Osteoblast (primary cell): ENCODE measurements at regions not wholly inside any gene's neighbourhood (a gene's known extent, or its start where the extent isn't known, plus 50 kb on each side); places are given as distances from the start of the nearest gene placed in this dataset.
"Not testable (repeated sequence)": the region's sequence is repeated elsewhere in the genome, so short reads cannot be mapped to it uniquely, and the experiment has no call there.

Experiments used
- DNase-seq: peaks from one replicate; pipeline ENCODE4 v3.0.0; 2011; ENCODE audit warnings: low spot score, mixed read lengths; ENCODE audit not compliant: insufficient read length; ENCODE audit errors: missing footprints
- H2AFZ ChIP-seq: 2 replicates; pipeline ENCODE4 v1.6.0; 2011; ENCODE audit warnings: mild to moderate bottlenecking, low read length
- H3K27ac ChIP-seq: 2 replicates; pipeline ENCODE4 v1.5.1; 2011; ENCODE audit warnings: mild to moderate bottlenecking, low read depth, low read length, moderate library complexity
- H3K27me3 ChIP-seq: 2 replicates; pipeline ENCODE4 v1.6.0; 2012; ENCODE audit warnings: mild to moderate bottlenecking, control low read depth, inconsistent platforms, low read length, moderate library complexity; ENCODE audit not compliant: insufficient read depth
- H3K36me3 ChIP-seq: 2 replicates; pipeline ENCODE4 v1.5.1; 2011; ENCODE audit warnings: mild to moderate bottlenecking, low read length, control low read depth, moderate library complexity; ENCODE audit not compliant: insufficient read depth
- H3K4me1 ChIP-seq: 2 replicates; pipeline ENCODE4 v1.5.1; 2011; ENCODE audit warnings: mild to moderate bottlenecking, low read length, control low read depth, moderate library complexity; ENCODE audit not compliant: insufficient read depth
- H3K4me2 ChIP-seq: 2 replicates; pipeline ENCODE4 v1.6.0; 2011; ENCODE audit warnings: mild to moderate bottlenecking, low read length; ENCODE audit not compliant: insufficient read depth
- H3K4me3 ChIP-seq: fragments of 200-600 bp; sonication (generic); 3 replicates; pipeline ENCODE4 v1.5.1; 2012; ENCODE audit warnings: mild to moderate bottlenecking, low read length, inconsistent platforms; ENCODE audit not compliant: insufficient read depth
- H3K79me2 ChIP-seq: 2 replicates; pipeline ENCODE4 v1.6.0; 2012; ENCODE audit warnings: mild to moderate bottlenecking, low read length, control low read depth, inconsistent platforms; ENCODE audit not compliant: insufficient read depth
- H3K9me3 ChIP-seq: 2 replicates; pipeline ENCODE4 v1.5.1; 2011; ENCODE audit warnings: low read depth, low read length, control low read depth
- H4K20me1 ChIP-seq: 2 replicates; pipeline ENCODE4 v1.6.0; 2012; ENCODE audit warnings: mild to moderate bottlenecking, low read length, control low read depth; ENCODE audit not compliant: insufficient read depth
- TF ChIP-seq, protein P1 (sequence below): IDR thresholded peaks from 2 replicates; pipeline ENCODE4 v1.5.1; 2011; ENCODE audit warnings: mild to moderate bottlenecking, low read depth, low read length, moderate library complexity; ENCODE audit errors: extremely low read depth

DNA sequence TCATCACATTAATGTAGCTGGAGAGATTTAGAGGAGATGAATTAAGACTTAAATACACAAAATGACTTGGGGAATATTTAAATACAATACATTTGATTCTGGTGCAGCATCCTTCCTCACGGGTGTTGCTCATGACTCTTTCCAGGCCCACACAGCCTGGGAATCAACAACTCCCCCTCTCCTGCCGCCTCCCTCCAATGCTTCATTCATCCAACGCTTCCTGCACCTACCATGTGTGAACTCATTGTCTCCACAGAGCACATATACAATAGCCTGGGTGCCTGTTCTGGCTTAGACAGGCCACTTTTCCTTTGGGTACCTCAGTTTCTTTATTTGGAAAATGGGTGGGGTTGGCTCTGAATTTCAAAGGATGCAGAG lies 476.9 kb upstream of the CADM1 start:
- no peaks in the 10 kb centered on the region for H3K79me2 ChIP-seq

DNA sequence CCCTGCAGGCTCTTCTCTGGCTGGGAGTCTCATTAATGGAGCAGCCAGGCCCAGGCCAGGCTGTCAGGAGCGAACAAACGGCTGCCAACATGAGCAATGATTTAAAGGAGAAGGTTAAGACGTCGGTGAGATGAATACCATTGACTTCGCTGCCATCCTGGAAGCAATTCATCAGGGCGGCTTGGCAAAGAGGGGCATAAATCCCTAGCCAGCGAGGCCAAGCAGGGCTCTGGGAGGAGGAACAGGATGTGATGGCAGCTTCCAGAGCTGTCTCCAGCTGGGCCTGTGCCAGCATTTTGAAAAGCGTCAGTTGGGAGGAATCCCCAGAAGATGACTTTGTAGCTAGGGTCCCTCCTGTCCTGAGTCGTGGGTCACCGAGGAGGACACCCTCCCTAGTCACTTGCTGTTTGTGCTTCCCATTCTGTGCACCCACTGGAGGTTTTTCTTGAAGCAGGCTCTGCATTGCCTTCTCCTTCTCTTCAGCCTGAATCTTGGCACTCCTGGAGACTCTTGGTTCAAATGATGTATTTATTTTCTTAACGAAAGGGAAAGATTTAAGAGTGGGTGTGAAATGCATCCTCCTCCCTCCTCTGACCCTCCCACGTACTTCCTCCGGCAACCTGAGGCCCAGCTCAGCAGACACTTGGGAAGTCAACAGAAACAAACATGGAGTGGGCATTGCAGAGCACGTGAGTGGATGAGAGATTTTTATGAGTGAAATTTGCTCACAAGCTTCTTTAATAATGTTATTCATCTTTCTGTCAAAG lies 476.3 kb upstream of the CADM1 start:
- no peaks in the 10 kb centered on the region for H3K4me1 ChIP-seq
- no peak overlapping the region for H3K4me2 ChIP-seq
- no peaks in the 10 kb centered on the region for H3K36me3 ChIP-seq
- H3K9me3 ChIP-seq, result no peaks in the 10 kb centered on the region
- H4K20me1 ChIP-seq, result no peaks in the 10 kb centered on the region
- no peaks in the 10 kb centered on the region for H3K27me3 ChIP-seq
- no peak overlapping the region for H3K4me3 ChIP-seq
- TF ChIP-seq, protein P1, sequence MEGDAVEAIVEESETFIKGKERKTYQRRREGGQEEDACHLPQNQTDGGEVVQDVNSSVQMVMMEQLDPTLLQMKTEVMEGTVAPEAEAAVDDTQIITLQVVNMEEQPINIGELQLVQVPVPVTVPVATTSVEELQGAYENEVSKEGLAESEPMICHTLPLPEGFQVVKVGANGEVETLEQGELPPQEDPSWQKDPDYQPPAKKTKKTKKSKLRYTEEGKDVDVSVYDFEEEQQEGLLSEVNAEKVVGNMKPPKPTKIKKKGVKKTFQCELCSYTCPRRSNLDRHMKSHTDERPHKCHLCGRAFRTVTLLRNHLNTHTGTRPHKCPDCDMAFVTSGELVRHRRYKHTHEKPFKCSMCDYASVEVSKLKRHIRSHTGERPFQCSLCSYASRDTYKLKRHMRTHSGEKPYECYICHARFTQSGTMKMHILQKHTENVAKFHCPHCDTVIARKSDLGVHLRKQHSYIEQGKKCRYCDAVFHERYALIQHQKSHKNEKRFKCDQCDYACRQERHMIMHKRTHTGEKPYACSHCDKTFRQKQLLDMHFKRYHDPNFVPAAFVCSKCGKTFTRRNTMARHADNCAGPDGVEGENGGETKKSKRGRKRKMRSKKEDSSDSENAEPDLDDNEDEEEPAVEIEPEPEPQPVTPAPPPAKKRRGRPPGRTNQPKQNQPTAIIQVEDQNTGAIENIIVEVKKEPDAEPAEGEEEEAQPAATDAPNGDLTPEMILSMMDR, result no peak
- no peak overlapping the region for H3K27ac ChIP-seq
- H2AFZ ChIP-seq, result no peak overlapping the region
- no peaks in the 10 kb centered on the region for H3K79me2 ChIP-seq
- DNase-seq, result no peak

More for the DNA sequence above, 476.9 kb upstream of the CADM1 start:
- TF ChIP-seq, protein P1, result no peak
- H3K9me3 ChIP-seq, result no peaks in the 10 kb centered on the region
- DNase-seq, result no peak
- H3K4me3 ChIP-seq, result no peak overlapping the region
- H3K36me3 ChIP-seq, result no peaks in the 10 kb centered on the region
- H2AFZ ChIP-seq, result no peak overlapping the region
- H3K4me1 ChIP-seq, result no peaks in the 10 kb centered on the region
- no peaks in the 10 kb centered on the region for H3K27me3 ChIP-seq
- H4K20me1 ChIP-seq, result no peaks in the 10 kb centered on the region
- H3K27ac ChIP-seq, result no peak overlapping the region
- H3K4me2 ChIP-seq, result no peak overlapping the region

DNA sequence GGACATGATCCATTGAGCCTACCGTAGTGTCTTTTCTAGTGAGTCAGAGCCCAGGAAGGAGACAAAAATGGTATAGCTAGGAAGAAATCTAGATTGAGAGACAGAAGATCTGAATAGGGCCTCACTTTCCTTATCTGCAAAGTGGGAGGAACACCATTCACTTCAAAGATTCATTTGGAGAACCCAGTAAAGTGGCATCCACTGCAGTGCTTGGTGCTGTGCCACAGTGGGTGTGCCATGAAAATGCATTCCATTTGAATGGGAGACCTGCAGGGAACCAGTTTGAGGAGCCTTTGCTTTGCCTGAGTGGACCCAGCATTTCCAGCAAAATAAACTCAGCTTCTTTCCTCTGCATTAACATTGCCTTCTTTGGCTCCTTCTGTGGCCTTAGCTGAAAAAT lies 470.5 kb upstream of the CADM1 start:
- no peaks in the 10 kb centered on the region for H3K79me2 ChIP-seq
- H3K4me3 ChIP-seq, result no peak overlapping the region
- TF ChIP-seq, protein P1, result no peak
- no peak overlapping the region for H2AFZ ChIP-seq
- H3K36me3 ChIP-seq, result no peaks in the 10 kb centered on the region
- no peak overlapping the region for H3K4me2 ChIP-seq
- no peak for DNase-seq
- no peak overlapping the region for H3K27ac ChIP-seq
- H3K27me3 ChIP-seq, result no peaks in the 10 kb centered on the region
- H3K9me3 ChIP-seq, result no peaks in the 10 kb centered on the region
- H3K4me1 ChIP-seq, result no peaks in the 10 kb centered on the region
- no peaks in the 10 kb centered on the region for H4K20me1 ChIP-seq

DNA sequence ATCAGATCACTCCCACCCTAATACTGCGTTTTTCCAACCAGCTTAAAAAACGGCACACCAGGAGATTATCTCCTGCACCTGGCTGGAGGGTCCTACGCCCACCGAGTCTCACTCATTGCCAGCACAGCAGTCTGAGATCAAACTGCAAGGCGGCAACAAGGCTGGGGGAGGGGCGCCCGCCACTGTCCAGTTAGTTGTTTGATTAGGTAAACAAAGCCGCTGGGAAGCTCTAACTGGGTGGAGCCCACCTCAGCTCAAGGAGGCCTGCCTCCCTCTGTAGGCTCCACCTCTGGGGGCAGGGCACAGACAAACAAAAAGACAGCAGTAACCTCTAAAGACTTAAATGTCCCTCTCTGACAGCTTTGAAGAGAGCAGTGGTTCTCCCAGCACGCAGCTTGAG lies 463.0 kb upstream of the CADM1 start:
- H3K27ac ChIP-seq, DNase-seq, H4K20me1 ChIP-seq, H3K27me3 ChIP-seq, H3K4me3 ChIP-seq, H3K4me2 ChIP-seq, H3K79me2 ChIP-seq, H3K9me3 ChIP-seq, H3K4me1 ChIP-seq, H3K36me3 ChIP-seq, H2AFZ ChIP-seq: not testable (repeated sequence)
